BE2C (cell line): ENCODE measurements at regions not wholly inside any gene's neighbourhood (a gene's known extent, or its start where the extent isn't known, plus 50 kb on each side); places are given as distances from the start of the nearest gene placed in this dataset.

ENCODE experiments used
- DNase-seq: peaks from one replicate; pipeline ENCODE4 v3.0.0-alpha.2; 2020
- H3K27me3 ChIP-seq: fragments of 250-450 bp; sonication (Bioruptor Pico); 2 replicates; pipeline ENCODE4 v1.5.1; 2020; ENCODE audit warnings: mild to moderate bottlenecking
- H3K36me3 ChIP-seq: fragments of 250-450 bp; sonication (Bioruptor Pico); 2 replicates; pipeline ENCODE4 v1.5.1; 2020; ENCODE audit warnings: mild to moderate bottlenecking
- H3K4me1 ChIP-seq: fragments of 250-450 bp; sonication (Bioruptor Pico); 2 replicates; pipeline ENCODE4 v1.5.1; 2020
- H3K4me3 ChIP-seq: 2 replicates; pipeline ENCODE4 v1.5.1; 2011; ENCODE audit warnings: low read depth, low read length
- H3K9me3 ChIP-seq: fragments of 250-450 bp; sonication (Bioruptor Pico); 2 replicates; pipeline ENCODE4 v1.5.1; 2020
- TF ChIP-seq, protein P1 (sequence below): IDR thresholded peaks from 2 replicates; pipeline ENCODE4 v1.5.1; 2012; ENCODE audit warnings: mild to moderate bottlenecking, low read depth, low read length

DNA sequence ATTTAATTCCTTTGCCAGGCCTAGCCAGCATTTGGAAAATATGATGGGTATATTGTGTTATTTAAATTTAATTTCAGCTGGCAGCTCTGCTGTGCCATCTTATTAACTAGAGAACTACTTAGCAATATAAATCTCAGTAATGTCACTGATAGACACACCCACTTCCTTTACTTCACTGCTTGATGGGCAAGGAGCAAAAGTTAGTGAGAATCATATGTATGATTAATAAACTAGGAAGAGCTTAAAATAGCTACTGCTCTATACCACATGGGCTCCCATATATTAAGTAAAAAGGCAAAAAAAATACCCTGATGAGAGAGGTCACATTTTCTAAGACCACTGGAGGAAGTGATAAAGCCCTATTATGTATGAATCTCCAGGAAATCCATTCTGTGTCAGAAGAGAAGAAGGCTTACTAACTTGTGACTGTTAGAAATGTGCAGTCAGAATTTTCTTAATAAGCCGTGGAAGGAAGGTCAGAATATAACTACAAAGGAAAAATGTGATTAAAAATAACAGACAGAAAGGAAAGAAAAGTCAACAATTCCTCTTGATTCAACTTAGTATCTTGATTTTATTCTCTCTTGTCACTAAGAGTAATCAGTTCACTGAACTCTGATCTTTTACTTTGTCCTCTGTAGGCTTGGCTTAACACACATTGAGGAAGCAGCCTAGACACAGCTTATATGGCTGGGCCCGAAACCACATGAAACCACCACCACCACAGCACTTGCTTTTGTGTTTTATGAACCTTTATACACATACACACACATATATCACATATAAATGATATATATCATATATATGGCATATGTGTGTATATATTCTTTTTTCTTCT is 1233.9 kb upstream of the ALCAM start:
- DNase-seq = no peak
- TF ChIP-seq, protein P1, sequence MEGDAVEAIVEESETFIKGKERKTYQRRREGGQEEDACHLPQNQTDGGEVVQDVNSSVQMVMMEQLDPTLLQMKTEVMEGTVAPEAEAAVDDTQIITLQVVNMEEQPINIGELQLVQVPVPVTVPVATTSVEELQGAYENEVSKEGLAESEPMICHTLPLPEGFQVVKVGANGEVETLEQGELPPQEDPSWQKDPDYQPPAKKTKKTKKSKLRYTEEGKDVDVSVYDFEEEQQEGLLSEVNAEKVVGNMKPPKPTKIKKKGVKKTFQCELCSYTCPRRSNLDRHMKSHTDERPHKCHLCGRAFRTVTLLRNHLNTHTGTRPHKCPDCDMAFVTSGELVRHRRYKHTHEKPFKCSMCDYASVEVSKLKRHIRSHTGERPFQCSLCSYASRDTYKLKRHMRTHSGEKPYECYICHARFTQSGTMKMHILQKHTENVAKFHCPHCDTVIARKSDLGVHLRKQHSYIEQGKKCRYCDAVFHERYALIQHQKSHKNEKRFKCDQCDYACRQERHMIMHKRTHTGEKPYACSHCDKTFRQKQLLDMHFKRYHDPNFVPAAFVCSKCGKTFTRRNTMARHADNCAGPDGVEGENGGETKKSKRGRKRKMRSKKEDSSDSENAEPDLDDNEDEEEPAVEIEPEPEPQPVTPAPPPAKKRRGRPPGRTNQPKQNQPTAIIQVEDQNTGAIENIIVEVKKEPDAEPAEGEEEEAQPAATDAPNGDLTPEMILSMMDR = no peak
- H3K36me3 ChIP-seq = no peaks in the 10 kb centered on the region
- no peaks in the 10 kb centered on the region for H3K27me3 ChIP-seq
- H3K4me1 ChIP-seq = peaks cover 3% of the 10 kb centered on the region; the same call in 1 of the 2 replicates
- H3K4me3 ChIP-seq = no peak overlapping the region
- H3K9me3 ChIP-seq = no peaks in the 10 kb centered on the region

DNA sequence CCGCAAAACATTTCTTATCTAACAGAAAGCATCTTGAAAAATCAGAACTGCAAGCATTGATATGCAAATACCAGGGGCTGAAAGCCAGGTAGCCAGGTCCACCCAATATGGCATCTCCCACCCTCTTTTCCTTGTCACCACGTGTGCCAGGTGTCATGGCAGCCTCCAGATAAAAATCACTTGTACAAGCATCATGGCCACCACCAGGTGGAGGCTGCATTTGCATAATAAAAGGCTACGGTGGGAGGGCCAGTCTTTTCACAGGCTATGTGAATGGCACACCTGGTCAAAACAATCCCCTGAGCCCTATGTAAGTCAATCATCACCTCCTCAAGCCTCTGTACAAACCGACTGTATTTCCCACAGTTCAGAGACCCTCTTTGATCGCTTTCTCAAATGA is 1233.1 kb upstream of the ALCAM start:
- Histone ChIP-seq H3K27me3 (no peaks in the 10 kb centered on the region), H3K9me3 (no peaks in the 10 kb centered on the region), H3K4me1 (peaks cover 3% of the 10 kb centered on the region; the same call in 1 of the 2 replicates), H3K36me3 (no peaks in the 10 kb centered on the region), H3K4me3 (no peak overlapping the region)
- no peak for DNase-seq
- TF ChIP-seq, protein P1 = no peak

DNA sequence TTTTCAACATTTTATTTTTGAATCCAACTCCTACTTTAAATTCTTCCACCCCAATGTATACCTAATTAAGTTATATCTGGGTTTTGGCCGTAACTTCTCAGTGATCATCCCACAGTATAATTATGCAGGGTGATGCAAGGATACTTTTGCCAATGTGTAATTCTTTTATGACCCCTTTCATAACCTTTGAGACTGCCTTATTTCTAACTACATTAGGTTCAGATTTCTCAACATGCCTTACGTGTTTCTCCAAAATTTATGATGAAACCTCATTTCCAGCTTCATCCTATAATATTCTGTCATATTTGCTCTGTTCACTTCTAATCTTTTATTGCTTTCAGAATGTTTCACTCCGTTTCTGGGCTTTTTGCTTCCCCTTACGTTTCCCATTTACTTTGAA is 1229.6 kb upstream of the ALCAM start:
- DNase-seq = no peak
- Histone ChIP-seq H3K36me3 (no peaks in the 10 kb centered on the region), H3K27me3 (no peaks in the 10 kb centered on the region), H3K4me3 (no peak overlapping the region), H3K9me3 (no peaks in the 10 kb centered on the region), H3K4me1 (peaks cover 3% of the 10 kb centered on the region; the same call in 1 of the 2 replicates)
- TF ChIP-seq, protein P1 = no peak

DNA sequence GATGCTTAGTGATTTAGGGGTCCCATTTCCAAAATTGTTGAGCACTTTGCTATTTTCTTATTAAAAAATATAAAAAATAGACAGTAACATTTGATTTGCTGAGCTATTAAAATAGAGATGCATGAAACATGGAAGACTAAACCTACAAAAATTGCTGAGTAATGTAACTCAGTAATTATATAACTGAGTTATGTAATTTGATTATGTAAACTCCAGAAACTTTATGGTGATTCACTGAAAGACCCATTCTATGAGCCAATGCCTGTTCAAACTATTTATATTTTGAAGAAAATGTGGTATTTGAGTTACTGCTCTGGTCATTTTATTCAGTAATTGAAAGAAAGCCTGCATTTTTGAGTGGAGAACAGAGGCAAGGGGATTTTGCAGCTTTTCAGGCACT is 1221.5 kb upstream of the ALCAM start:
- no peaks in the 10 kb centered on the region for H3K9me3 ChIP-seq
- H3K4me1 ChIP-seq = peaks cover 7% of the 10 kb centered on the region
- H3K27me3 ChIP-seq = no peaks in the 10 kb centered on the region
- TF ChIP-seq, protein P1 = no peak
- H3K36me3 ChIP-seq = no peaks in the 10 kb centered on the region
- no peak for DNase-seq
- H3K4me3 ChIP-seq = no peak overlapping the region

DNA sequence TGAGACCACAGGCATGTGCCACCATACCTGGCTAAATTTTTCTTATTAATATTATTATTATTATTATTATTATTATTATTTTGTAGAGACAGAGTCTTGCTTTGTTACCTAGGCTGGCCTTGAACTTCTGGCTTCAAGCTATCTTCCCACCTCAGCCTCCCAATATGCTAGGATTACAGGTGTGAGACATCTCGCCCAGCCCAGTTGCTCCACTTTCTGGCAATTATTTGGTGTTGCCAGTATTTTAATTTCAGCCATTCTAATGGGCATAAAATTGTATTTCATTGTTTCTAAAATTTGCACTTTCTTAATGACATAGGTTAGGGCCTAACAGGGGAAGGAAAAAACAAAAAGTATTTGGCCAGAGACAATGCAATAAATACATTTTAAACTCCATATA is 1217.6 kb upstream of the ALCAM start:
- no peaks in the 10 kb centered on the region for H3K9me3 ChIP-seq
- TF ChIP-seq, protein P1 = no peak
- no peak for DNase-seq
- H3K4me1 ChIP-seq = peaks cover 7% of the 10 kb centered on the region
- no peaks in the 10 kb centered on the region for H3K27me3 ChIP-seq
- H3K4me3 ChIP-seq = no peak overlapping the region
- H3K36me3 ChIP-seq = no peaks in the 10 kb centered on the region

DNA sequence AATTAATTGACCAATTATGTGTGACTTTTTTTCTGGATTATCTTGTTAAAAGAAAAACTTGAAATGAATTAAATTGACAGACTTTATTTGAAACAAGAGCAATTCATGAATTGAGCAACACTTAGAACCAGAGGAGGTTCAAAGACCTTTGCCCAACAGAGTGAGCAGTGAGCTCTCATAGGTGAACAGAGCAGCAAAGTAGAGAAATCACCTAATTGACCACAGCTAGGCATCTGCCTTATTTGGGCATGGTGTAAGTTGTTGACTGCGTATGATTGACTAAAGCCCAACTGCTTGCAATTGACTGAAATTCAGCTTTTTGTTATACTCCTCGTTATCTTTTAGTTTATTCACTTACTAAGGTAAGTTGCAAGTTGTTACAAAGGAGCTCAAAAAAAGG is 1216.0 kb upstream of the ALCAM start:
- Histone ChIP-seq H3K36me3 (no peaks in the 10 kb centered on the region), H3K27me3 (no peaks in the 10 kb centered on the region), H3K9me3 (no peaks in the 10 kb centered on the region), H3K4me1 (no peaks in the 10 kb centered on the region), H3K4me3 (no peak overlapping the region)
- TF ChIP-seq, protein P1 = no peak
- DNase-seq = no peak
